Neural cell (in vitro differentiated cells): ENCODE measurements at regions not wholly inside any gene's neighbourhood (a gene's known extent, or its start where the extent isn't known, plus 50 kb on each side); places are given as distances from the start of the nearest gene placed in this dataset.

Experiments used
- H2AFZ ChIP-seq: fragments of 200-600, 300-800 bp; sonication (generic), shearing (Covaris generic); 2 replicates; pipeline ENCODE4 v1.6.0; 2014; ENCODE audit warnings: low read depth, mild to moderate bottlenecking, antibody characterized with exemption, low read length, moderate library complexity
- H3F3A ChIP-seq: fragments of 200-600 bp; shearing (Covaris generic); 2 replicates; pipeline ENCODE4 v1.6.1; 2016; ENCODE audit warnings: mild to moderate bottlenecking, moderate library complexity, mixed read lengths, antibody characterized with exemption, low read length; ENCODE audit not compliant: insufficient read depth, poor library complexity, severe bottlenecking
- H3K27ac ChIP-seq: fragments of 200-600, 300-800 bp; sonication (generic), shearing (Covaris generic); 2 replicates; pipeline ENCODE4 v1.5.1; 2014; ENCODE audit warnings: mild to moderate bottlenecking, low read length, moderate library complexity
- H3K27me3 ChIP-seq: fragments of 300-800, 200-600 bp; sonication (generic), shearing (Covaris generic); 2 replicates; pipeline ENCODE4 v1.6.0; 2014; ENCODE audit warnings: mild to moderate bottlenecking, low read depth, low read length, moderate library complexity; ENCODE audit not compliant: insufficient read depth
- H3K36me3 ChIP-seq: fragments of 300-800, 200-600 bp; sonication (generic), shearing (Covaris generic); 2 replicates; pipeline ENCODE4 v1.5.1; 2014; ENCODE audit warnings: mild to moderate bottlenecking, antibody characterized with exemption, low read length, moderate library complexity; ENCODE audit not compliant: insufficient read depth
- H3K4me2 ChIP-seq: fragments of 300-800, 200-600 bp; sonication (generic), shearing (Covaris generic); 2 replicates; pipeline ENCODE4 v1.6.0; 2014; ENCODE audit warnings: mild to moderate bottlenecking, low read length
- H3K4me3 ChIP-seq: fragments of 300-800, 200-600 bp; sonication (generic), shearing (Covaris generic); 2 replicates; pipeline ENCODE4 v1.5.1; 2014; ENCODE audit warnings: mild to moderate bottlenecking, low read length, moderate library complexity
- H3K79me2 ChIP-seq: fragments of 200-600 bp; shearing (Covaris generic); replicated peaks from 2 replicates; pipeline ENCODE4 v1.6.0; 2014; ENCODE audit warnings: mild to moderate bottlenecking, low read length, moderate library complexity; ENCODE audit not compliant: insufficient read depth
- H3K9ac ChIP-seq: fragments of 300-800, 200-600 bp; sonication (generic), shearing (Covaris generic); 2 replicates; pipeline ENCODE4 v1.6.1; 2016; ENCODE audit warnings: mild to moderate bottlenecking, low read length, mixed read lengths
- H3K9me2 ChIP-seq: fragments of 200-600 bp; shearing (Covaris generic); 2 replicates; pipeline ENCODE4 v1.6.1; 2016; ENCODE audit warnings: mild to moderate bottlenecking, low read length, mixed read lengths; ENCODE audit not compliant: insufficient read depth
- H3K9me3 ChIP-seq: fragments of 200-600, 300-800 bp; sonication (generic), shearing (Covaris generic); 2 replicates; pipeline ENCODE4 v1.6.1; 2016; ENCODE audit warnings: mild to moderate bottlenecking, mixed run types, low read length, moderate library complexity, mixed read lengths
- H4K20me1 ChIP-seq: fragments of 200-600 bp; shearing (Covaris generic); 2 replicates; pipeline ENCODE4 v1.6.1; 2016; ENCODE audit warnings: mild to moderate bottlenecking, mixed run types; ENCODE audit not compliant: insufficient read depth
- CTCF ChIP-seq: fragments of 450-650 bp; IDR thresholded peaks from 2 replicates; pipeline ENCODE4 v1.5.1; 2014; ENCODE audit warnings: antibody characterized with exemption, mild to moderate bottlenecking, moderate library complexity; ENCODE audit not compliant: poor library complexity, severe bottlenecking
- EP300 ChIP-seq: fragments of 450-650 bp; conservative IDR thresholded peaks from 2 replicates; pipeline ENCODE4 v1.6.1; 2014; ENCODE audit warnings: antibody characterized with exemption, mild to moderate bottlenecking, moderate library complexity; ENCODE audit not compliant: poor library complexity, severe bottlenecking
- EZH2 ChIP-seq: fragments of 200-600, 300-800 bp; shearing (Covaris generic), sonication (generic); IDR thresholded peaks from 2 replicates; pipeline ENCODE4 v1.6.1; 2014; ENCODE audit warnings: antibody characterized with exemption, low read length, borderline replicate concordance, mild to moderate bottlenecking; ENCODE audit not compliant: insufficient read depth, poor library complexity, severe bottlenecking
- MXI1 ChIP-seq: fragments of 450-650 bp; conservative IDR thresholded peaks from 2 replicates; pipeline ENCODE4 v1.6.1; 2014; ENCODE audit warnings: antibody characterized with exemption, mild to moderate bottlenecking; ENCODE audit not compliant: poor library complexity, severe bottlenecking
- POLR2AphosphoS5 ChIP-seq: IDR thresholded peaks from 2 replicates; pipeline ENCODE4 v1.6.1; 2012
- RAD21 ChIP-seq: fragments of 450-650 bp; conservative IDR thresholded peaks from 2 replicates; pipeline ENCODE4 v1.6.1; 2014; ENCODE audit warnings: antibody characterized with exemption, mild to moderate bottlenecking, moderate library complexity
- REST ChIP-seq: IDR thresholded peaks from 2 replicates; pipeline ENCODE4 v1.6.1; 2012; ENCODE audit warnings: borderline replicate concordance
- SMC3 ChIP-seq: fragments of 450-650 bp; conservative IDR thresholded peaks from 2 replicates; pipeline ENCODE4 v1.6.1; 2014; ENCODE audit warnings: antibody characterized with exemption, mild to moderate bottlenecking, moderate library complexity; ENCODE audit not compliant: poor library complexity
- TAF1 ChIP-seq: IDR thresholded peaks from 2 replicates; pipeline ENCODE4 v1.6.1; 2012; ENCODE audit warnings: low read depth

GRCh38 chr15:69542028-69542427 lies 89.4 kb downstream of the RPLP1 start:
- Histone ChIP-seq H3K4me2 (no peak overlapping the region), H3K36me3 (no peaks in the 10 kb centered on the region), H3K9me2 (no peaks in the 10 kb centered on the region), H3K79me2 (no peaks in the 10 kb centered on the region), H3K9ac (no peak overlapping the region), H3K4me3 (no peak overlapping the region), H2AFZ (no peak overlapping the region), H3K27me3 (no peaks in the 10 kb centered on the region), H3K9me3 (no peaks in the 10 kb centered on the region), H3K27ac (no peak overlapping the region), H4K20me1 (no peaks in the 10 kb centered on the region), H3F3A (no peaks in the 10 kb centered on the region)
- TF ChIP-seq CTCF (no peak), MXI1 (no peak), POLR2AphosphoS5 (no peak), SMC3 (no peak), REST (no peak), RAD21 (no peak), TAF1 (no peak), EZH2 (no peak), EP300 (no peak)

GRCh38 chr15:69543681-69544364 lies 91.2 kb downstream of the RPLP1 start:
- no peak overlapping the region for H3K4me3 ChIP-seq
- H2AFZ ChIP-seq, result no peak overlapping the region
- H3F3A ChIP-seq, result no peaks in the 10 kb centered on the region
- H3K36me3 ChIP-seq, result no peaks in the 10 kb centered on the region
- H3K27me3 ChIP-seq, result no peaks in the 10 kb centered on the region
- no peak overlapping the region for H3K27ac ChIP-seq
- no peaks in the 10 kb centered on the region for H3K9me3 ChIP-seq
- H3K9me2 ChIP-seq, result no peaks in the 10 kb centered on the region
- no peak overlapping the region for H3K4me2 ChIP-seq
- no peak overlapping the region for H3K9ac ChIP-seq
- no peaks in the 10 kb centered on the region for H4K20me1 ChIP-seq
- H3K79me2 ChIP-seq, result no peaks in the 10 kb centered on the region
- TF ChIP-seq RAD21 (no peak), TAF1 (no peak), EP300 (no peak), SMC3 (no peak), EZH2 (no peak), MXI1 (no peak)
